GM19035 (cell line): ENCODE measurements at regions not wholly inside any gene's neighbourhood (a gene's known extent, or its start where the extent isn't known, plus 50 kb on each side); places are given as distances from the start of the nearest gene placed in this dataset.

ENCODE experiments used
- ATAC-seq: cut with Tn5 transposase; IDR thresholded peaks from one replicate; pipeline ENCODE4 v1.9.1; 2021; ENCODE audit not compliant: unreplicated experiment

DNA sequence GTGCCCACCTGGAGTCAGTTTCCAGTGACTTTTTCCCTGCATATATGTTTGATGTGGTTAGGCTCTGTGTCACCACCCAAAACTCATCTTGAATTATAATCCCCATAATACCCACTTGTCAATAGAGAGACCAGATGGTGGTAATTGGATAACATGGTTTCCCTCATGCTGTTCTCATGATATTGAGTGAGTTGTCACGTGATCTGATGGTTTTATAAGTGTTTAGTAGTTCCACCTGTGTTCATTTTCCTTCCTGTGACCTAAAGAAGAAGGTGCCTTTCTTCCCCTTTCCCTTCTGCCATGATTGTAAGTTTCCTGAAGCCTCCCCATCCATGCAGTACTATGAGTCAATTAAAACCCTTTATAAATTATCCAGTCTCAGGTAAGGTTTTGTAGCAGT lies 740.9 kb downstream of the ARAP2 start:
- no peak for ATAC-seq

DNA sequence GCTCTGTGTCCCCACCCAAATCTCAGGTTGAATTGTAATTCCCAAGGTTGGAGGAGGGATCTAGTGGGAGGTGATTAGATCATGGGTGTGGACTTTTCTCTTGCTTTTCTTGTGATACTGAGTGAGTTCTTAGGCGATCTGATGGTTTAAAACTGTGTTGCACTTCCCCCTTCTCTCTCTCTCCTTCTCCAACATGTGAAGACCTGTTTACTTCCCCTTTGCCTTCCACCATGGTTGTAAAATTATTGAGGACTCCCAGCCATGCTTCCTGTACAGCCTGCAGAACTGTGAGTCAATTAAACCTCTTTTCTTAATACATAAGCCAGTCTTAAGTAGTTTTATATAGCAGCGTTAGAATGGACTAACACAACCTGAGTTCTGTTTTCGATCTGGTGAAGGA lies 738.2 kb downstream of the ARAP2 start:
- no peak for ATAC-seq

DNA sequence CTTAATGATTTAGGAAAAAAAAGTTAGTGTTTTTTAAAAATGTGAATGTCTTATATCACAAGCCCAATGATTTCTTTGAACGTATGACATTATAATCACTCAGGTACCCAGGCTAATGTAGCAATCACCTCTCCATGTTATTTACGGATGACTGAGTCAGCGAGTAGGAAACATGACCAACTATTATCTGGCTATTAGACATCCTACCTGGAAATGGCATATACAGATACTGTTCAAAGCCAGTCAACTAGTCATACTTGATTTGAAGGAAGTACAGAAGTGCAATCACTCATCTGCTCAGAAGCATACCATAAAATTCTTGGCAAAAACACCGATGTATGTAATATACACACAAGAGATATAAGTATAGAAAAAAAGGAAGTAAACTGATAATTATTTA lies 732.5 kb downstream of the ARAP2 start:
- no peak for ATAC-seq

DNA sequence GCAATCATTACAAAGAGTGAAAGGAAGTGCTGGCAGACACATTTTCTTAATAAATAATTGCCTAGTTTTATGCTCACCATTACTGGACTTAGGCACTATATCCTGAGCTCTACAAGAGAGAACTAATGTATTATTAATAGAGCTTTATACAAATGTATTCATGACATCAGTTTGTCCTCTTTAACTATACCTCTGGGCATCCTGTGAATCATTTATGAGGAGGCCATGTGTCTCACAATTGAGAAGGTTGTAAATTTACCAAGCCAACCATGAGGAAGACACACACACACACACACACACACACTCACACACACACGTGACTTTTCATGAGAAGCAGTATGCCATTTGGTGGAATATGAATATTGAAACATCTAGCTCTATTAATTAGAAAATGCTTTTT lies 728.2 kb downstream of the ARAP2 start:
- no peak for ATAC-seq

DNA sequence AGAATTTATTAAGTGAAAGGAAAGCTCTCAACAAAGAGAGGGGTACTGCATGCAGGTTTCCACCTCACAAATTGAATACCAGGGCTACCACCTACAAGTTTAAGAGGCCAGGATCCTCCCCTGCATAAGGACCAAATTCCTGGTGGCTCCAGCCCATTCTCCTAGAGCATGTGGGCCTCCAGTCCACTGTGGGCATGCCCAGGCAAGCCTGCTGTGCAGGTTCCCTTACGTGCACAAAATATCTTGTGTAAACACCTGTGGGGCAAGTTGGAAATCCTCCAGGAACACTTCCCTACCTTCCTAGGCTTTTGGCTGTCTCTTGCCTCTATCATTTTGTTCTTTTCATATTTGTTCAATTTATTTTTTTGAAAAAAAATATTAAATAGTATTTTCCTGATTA lies 724.3 kb downstream of the ARAP2 start:
- ATAC-seq, result no peak

DNA sequence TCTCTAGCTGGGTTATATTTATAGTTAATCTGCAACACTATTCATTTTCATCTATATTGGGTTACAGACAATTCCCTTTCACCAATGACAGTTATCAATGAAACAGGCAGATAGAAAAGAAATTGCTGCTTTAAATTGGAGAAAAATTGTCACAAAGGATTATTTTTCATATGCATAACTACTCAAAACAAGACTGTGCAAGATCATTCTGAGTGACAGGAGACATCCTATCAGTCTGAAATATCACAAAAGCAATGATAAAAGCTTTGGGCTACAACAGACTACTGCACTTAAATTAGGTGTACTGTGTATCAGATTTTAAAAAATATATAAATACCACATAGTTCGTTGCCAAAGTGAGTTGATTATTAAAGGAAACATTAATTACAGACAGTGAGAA lies 722.6 kb downstream of the ARAP2 start:
- ATAC-seq, result no peak

DNA sequence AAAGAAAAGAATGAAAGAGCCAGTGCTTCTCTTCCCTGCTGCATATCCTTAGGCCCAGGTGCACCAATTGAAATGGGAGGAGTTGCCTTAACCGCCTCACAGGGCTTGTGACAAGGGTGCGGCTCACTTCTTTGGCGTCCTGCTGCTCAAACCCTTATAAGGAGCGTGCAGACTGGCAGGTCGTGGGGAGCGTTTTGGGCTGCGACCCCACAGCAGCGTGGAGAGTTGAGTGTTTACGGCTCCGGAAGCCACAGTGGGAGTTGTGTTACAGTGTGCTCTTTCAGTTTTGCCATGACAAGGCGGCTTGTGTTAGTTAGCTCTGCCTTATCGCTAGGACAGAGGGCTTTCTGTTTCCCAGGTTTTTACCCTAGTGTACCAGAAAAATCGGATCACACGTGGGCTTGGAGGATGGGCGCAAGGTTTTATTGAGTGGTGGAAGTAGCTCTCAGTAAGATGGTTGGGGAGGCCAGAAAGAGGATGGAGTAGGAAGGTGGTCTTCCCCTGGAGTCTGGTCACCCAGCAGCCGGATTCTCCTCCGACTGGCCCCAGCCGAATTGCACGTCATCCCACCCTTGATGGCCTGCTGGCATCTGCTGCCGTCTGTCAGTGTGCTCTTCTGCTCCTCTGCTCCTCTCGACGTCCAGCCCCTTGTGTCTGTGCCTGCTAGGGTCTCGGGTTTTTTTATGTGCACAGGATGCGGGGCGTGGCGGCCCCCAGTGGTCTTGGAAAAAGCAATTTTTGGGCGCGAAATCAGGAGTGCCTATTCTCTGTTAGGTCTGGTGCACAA lies 718.9 kb downstream of the ARAP2 start:
- no peak for ATAC-seq

DNA sequence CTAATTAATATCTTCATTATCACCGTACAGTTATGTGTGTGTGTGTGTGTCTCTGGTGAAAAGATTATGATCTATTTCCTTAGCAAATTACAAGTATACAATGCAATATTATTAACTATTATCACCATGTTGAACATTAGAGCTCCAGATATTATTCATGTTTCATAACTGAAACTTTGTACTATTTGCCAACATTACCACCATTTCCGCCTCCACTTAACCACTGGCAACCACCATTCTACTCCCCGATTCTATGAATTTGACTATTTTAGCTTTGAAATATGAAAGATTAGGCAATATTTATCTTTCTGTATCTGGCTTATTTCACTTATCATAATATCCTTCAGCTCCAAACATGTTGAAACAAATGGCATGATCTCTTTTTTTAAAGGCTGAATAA lies 717.9 kb downstream of the ARAP2 start:
- ATAC-seq, result no peak

DNA sequence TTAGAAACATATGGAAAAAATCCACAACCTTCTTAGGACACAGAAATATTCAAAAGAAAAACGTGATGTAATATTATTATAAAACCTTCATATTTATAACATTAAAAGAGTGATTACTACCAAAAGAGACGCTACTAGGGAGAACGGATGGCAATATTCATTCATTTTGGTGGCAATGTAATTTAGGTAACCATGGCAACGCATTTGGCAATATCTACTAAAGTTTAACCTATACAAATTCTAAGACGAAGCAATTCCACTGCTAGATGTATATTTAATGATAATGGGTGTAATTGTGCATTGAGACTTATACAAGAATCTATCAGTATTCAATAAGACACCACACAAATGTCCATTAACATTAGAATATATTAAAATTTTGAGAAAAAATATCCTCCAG lies 709.4 kb downstream of the ARAP2 start:
- no peak for ATAC-seq

DNA sequence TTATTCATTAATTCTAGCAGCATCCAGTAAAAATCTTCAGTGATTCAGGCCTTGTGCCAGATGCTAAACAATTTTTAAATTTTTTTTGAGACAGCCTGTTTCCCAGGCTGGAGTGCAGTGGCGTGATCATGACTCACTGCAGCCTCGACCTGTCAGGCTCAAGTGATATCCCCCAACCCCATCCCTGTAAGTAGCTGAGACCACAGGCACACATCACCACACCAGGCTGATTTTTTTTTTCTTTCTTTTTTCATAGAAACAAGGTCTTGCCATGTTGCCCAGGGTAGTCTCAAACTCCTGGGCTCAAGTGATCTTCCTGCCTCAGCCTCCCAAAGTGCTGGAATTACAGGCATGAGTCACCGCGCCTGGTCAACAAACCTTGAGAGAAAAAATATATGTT lies 705.5 kb downstream of the ARAP2 start:
- no peak for ATAC-seq

DNA sequence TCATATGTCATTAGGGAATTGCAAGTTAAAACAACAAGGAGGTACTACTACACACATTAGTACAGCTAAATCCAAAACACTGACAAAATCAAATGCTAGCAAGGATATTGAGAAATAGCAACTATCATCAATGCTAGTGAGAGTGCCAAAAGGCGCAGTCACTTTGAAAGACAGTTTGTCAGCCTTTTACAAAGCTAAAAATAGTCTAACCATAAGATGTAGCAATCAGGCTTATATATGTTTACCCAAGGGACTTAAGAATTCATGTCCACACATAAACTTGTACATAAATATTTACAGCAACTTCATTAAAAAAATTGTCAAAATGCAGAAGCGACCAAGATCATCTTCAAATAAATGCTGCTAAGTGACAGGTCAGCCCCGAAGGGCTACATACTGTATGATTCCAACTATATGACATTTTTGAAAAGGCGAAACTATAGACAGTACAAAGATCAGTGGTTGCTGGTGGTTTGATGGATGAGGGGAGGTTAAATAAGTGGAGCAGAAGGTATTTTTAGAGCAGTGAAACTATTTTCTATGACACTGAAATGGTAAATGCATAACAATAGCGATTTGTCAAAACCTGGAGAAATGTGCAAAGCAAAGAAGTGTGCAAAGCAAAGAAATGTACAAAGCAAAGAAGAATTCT lies 704.8 kb downstream of the ARAP2 start:
- no peak for ATAC-seq

DNA sequence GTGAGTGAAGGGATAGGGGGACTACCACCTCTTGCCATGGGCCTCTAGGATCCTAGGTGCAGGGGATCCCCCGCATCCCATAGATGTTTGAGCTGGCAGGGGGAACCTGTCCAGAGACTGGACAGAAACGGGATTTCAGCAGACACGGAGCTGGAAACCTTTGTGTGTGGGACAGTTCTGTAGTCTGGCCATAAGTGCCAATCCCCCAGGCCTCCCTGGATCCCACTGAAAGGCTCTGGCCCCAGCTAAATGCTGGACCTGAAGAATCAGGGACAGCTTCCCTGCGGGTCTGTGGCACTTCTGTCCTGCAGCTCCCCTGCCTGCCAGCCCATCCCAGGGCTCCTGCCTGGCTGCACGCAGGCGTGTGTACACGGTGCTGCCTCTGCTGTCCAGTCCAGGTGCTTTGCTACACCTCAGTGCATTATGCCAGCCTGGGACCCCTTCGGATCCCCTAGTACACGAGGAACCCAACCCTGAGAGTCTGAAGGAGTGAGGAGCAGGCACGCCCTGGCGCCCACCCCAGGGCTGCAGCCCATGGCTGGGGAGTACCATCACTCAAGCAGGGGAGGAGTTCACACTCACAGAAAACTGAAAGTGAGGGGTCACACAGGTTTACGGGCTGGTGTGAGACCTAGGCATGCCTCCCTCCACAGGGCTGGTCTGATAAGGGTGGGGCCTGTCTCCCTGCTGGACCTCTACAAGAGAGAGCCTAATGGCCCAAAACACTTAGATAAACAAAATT lies 703.0 kb downstream of the ARAP2 start:
- no peak for ATAC-seq

DNA sequence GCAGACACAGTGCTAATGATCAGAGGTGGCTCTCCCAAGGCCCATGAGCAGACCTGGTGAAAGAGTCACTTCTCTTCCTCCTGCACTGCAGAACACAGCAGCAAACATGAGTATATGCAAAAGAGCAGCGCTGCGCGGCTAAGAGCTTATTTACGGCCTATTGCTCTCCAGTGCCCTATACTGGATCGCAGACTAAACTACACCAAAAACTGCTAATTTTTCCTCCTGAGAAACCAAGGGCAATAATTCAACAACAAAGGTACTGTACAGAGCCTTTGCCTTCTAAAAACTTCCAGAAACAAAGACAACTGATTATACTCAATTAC lies 702.5 kb downstream of the ARAP2 start:
- ATAC-seq, result no peak

DNA sequence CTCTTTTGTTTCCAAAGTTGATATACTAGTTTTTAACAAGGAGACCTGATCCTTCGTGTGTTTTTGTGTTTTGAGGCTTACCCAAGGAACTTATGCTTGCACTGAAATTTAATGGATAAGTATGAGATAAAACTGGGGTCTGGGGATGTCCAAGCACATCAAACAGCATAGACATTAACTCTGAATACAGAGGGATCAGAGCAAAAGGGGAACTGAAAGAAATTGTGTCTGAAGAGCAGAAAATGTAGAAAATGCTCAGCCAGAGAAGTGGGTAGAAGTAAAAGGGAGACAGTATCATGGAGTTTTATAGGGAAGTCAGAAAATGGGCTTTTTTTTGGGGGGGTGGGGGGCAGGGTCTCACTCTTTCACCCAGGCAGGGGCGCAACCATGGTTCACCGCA lies 695.4 kb downstream of the ARAP2 start:
- ATAC-seq, result no peak

DNA sequence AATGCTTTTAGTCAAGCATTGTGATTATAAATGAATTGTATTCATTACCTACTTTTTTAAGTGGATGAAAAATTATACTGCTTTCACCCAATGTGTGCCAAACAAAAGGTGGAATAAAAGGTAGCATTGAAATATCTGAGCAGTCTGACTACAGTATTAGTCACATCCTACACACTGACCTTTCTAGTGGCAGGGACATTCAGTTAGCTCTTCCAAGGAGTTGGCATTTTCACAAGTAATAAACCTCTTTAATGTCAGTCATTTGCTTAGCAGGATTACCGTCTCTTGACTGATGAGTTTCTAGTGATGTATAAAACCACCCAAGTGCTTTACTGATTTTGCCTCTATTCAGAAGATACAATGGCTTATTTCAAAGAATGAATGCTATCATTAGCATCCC lies 687.9 kb downstream of the ARAP2 start:
- no peak for ATAC-seq

DNA sequence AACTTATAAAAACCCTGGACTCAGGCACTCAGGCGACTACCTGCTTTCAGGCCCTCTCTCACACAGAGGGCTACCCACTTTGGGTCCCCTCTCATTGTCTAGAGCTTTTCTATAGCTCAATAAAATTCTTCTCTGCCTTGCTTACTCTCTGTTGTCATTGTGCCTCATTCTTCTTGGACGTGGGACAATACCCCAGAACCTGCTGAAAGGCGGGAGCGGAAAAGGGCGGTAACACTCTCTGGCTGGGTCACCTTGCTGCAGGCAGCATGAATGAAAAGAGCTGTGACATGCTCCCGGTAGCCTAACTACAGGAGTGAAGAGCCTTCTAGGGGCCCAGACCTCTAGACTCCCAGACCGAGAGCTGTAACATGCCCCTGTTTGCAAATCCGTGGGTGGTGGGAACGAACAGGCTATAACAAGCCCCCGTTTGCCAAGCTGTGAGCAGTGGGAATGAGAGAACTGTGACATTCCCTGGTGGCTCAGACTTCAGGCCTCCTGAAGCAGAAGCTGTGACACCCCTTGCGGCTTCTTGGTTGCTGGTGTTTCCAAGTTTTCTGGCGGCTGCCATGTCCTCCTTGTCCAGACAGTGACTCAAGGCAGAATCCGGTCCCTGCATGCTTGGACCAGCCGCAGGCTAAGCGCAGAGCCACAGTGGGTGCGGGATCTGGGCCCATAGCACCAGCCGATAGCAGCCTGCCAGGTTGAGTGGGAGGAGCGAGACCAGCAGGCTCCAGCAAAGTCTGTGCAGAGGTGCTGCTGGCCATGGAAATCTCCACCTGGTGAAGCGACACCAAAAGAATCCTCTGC lies 684.6 kb downstream of the ARAP2 start:
- no peak for ATAC-seq

DNA sequence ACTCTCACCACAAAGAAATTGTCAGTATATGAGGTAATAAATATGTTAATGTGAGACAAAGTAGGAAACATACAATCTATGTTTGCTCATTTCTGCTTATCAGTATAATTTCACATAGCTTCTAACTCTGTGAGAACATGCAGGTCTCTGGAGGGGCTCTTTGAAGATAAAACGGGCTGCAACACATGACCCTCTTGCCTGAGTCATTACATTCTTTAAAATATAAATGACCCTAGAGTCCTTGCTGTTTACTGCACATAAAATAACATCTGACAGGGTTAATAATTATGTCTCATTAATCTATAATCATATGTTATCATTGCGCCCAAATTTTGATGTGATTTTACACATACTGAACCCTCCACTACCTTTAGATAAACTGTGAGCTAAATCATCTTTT lies 681.5 kb downstream of the ARAP2 start:
- no peak for ATAC-seq

DNA sequence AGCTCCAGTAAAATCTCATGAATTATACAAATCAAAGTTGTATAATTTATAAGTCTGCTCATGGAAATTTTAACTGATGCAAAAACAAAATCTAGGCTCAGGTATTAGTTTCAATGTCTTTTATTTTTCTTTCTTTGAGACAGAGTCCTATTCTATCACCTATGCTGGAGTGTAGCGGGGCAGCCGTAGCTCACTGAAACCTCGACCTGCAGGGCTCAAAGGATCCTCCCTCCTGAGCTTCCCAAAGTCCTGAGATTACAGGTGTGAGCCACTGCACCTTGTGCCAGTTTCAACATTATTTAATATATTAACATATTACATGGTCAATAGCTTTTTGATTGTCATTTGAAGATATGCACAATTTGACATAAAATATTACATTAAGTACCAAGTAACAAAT lies 678.7 kb downstream of the ARAP2 start:
- ATAC-seq, result no peak

DNA sequence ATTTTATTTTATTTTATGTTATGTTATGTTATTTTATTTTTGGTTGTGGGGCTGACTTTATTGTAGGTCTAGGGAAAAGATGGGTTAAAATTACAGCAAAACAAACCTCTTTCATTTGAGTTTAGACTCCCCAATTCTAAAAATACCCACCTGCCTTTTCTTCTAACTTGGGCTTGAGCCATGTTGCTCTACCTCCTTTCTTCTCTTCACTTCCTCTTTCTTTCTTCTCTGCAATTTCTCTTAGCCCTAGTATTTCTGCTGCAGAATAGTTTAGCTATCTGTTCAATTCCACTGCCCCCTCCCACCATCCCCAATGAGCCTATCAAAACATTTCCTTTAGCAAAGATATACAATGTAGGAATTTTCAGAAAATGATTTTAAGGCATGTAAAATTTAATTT lies 653.3 kb downstream of the ARAP2 start:
- ATAC-seq, result no peak

DNA sequence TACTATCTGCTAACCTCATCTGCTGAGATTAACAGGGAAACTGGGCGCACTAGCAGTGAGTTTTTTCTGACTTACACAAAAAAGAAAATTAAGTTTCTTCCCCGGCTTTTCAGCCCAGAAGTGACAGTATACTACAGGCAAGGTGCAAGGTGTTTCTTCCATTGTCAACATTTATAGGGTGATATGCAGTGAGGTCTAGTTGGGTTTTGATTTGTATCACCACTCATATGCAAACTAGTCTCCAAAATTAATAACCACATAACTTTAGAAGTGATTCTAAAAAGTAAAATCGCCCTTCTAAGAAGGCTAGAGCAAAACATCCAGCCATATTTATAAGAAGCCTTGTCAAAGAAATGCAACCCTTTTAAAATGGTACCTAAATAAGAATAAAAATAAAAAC lies 640.1 kb downstream of the ARAP2 start:
- ATAC-seq, result peak; percentile 60

DNA sequence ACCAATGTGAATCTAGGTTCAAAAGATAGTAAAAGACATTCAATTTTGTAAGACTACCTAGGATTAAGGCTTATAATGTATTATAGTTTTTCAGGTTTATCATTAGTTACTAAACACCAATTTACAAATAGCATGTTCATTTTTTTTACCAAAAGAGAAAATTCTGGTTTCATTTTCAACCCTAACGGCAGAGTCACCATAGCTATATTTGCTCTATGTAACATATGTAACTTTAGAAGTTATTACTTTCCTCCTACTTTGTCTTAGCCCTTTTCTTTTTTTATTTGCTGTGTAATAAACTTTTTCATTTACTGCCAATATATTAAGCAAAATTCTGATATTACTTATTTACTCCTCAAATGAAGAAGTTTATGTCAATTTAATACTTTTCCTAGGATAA lies 639.6 kb downstream of the ARAP2 start:
- peak; percentile 36 for ATAC-seq

DNA sequence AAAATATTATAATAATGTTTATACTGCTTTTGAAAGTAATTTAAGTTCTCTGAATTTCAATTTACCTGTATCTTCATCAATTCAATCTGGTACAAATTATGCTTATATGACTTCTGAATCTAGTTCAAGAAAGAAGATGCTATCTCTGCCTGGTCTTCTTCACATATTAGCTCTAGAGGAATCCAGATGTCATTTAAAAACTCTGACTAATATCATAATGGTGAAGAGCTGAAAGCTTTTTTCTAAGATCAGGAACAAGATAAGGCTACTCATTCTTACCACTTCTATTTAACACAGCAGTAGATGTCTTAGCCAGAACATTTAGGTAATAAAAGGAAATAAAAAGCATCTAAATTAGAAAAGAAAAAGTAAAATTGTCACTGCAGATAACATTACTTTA lies 636.1 kb downstream of the ARAP2 start:
- ATAC-seq, result no peak
